Caco-2 (cell line): ENCODE measurements at regions not wholly inside any gene's neighbourhood (a gene's known extent, or its start where the extent isn't known, plus 50 kb on each side); places are given as distances from the start of the nearest gene placed in this dataset.

Experiments used
- BruUV-seq: library from RNA; stranded (reverse); fragments of 400-500 nt; replicated peaks from 2 replicates; lab custom pipeline; 2021; lab: Mats Ljungman, UMichigan
- CTCF ChIA-PET: fragments of 300-600 bp; sonication (Branson Sonifier 250); formaldehyde crosslinking; loops from one replicate; lab custom pipeline; 2022; ENCODE audit warnings: antibody characterized with exemption; lab: Charles Lee
- POLR2A ChIA-PET: fragments of 300-600 bp; sonication (Branson Sonifier 250); formaldehyde crosslinking; loops from one replicate; lab custom pipeline; 2022; ENCODE audit warnings: antibody characterized with exemption; lab: Charles Lee
- DNase-seq, 2 experiments: peaks; one replicate each; pipeline versions ENCODE4 v3.0.0 to v3.0.0-alpha.2; 2020 to 2022
- H3K27me3 ChIP-seq: replicated peaks from 2 replicates; pipeline ENCODE4 v1.6.0; 2011; ENCODE audit warnings: low read length; ENCODE audit not compliant: control insufficient read depth, insufficient read depth
- H3K36me3 ChIP-seq: 2 replicates; pipeline ENCODE4 v1.5.1; 2011; ENCODE audit warnings: low read length; ENCODE audit not compliant: control insufficient read depth, insufficient read depth
- H3K4me1 ChIP-seq: fragments of 250-450 bp; sonication (Bioruptor Pico); 2 replicates; pipeline ENCODE4 v1.5.1; 2020; ENCODE audit warnings: mild to moderate bottlenecking
- H3K4me3 ChIP-seq: 2 replicates; pipeline ENCODE4 v1.5.1; 2011; ENCODE audit warnings: low read depth, mild to moderate bottlenecking, control low read depth, low read length
- H3K9me3 ChIP-seq: fragments of 250-450 bp; sonication (Bioruptor Pico); 2 replicates; pipeline ENCODE4 v1.5.1; 2020; ENCODE audit warnings: mild to moderate bottlenecking, moderate library complexity
- H3K27ac Mint-ChIP-seq: one replicate; pipeline ENCODE4 v1.8.0; 2022; ENCODE audit warnings: mixed read lengths; ENCODE audit not compliant: unreplicated experiment
- H3K27me3 Mint-ChIP-seq: one replicate; pipeline ENCODE4 v1.8.0; 2022; ENCODE audit warnings: mixed read lengths; ENCODE audit not compliant: insufficient read depth, unreplicated experiment
- H3K36me3 Mint-ChIP-seq: one replicate; pipeline ENCODE4 v1.8.0; 2022; ENCODE audit warnings: mild to moderate bottlenecking, mixed read lengths; ENCODE audit not compliant: insufficient read depth, unreplicated experiment
- H3K4me1 Mint-ChIP-seq: one replicate; pipeline ENCODE4 v1.8.0; 2022; ENCODE audit warnings: low read depth, mixed read lengths; ENCODE audit not compliant: unreplicated experiment
- H3K4me3 Mint-ChIP-seq: one replicate; pipeline ENCODE4 v1.8.0; 2022; ENCODE audit warnings: mild to moderate bottlenecking, moderate library complexity, mixed read lengths; ENCODE audit not compliant: unreplicated experiment
- H3K9me3 Mint-ChIP-seq: one replicate; pipeline ENCODE4 v1.8.0; 2022; ENCODE audit warnings: mixed read lengths; ENCODE audit not compliant: unreplicated experiment
- CTCF ChIP-seq, 2 experiments: fragments of 200-600 bp in 1 of 2; IDR thresholded peaks; 1 replicate in 1 of 2; 2 replicates in 1 of 2; pipeline versions ENCODE4 v1.5.1 to v1.8.0; 2011 to 2022; ENCODE audit warnings: antibody characterized with exemption in 1 of 2, control low read depth in 1 of 2, inconsistent platforms in 1 of 2, low read depth in 1 of 2, low read length in 1 of 2, mild to moderate bottlenecking in 1 of 2, moderate library complexity in 1 of 2; ENCODE audit not compliant: insufficient read depth in 1 of 2, severe bottlenecking in 1 of 2, unreplicated experiment in 1 of 2
- intact Hi-C: fragments of 100-400 bp; cut with micrococcal nuclease; formaldehyde crosslinking; loops from one replicate; pipeline ENCODE4 v1.10.0; 2022; ENCODE audit not compliant: unreplicated experiment

- intact Hi-C loops: no loop called here
- no peaks in the 10 kb centered on the region for H3K36me3 ChIP-seq
- DNase-seq: no peak
- H3K27ac Mint-ChIP-seq: no peak overlapping the region
- H3K4me1 Mint-ChIP-seq: no peaks in the 10 kb centered on the region
- no peak overlapping the region for H3K4me3 ChIP-seq
- H3K9me3 ChIP-seq: no peaks in the 10 kb centered on the region
- CTCF ChIA-PET: no interaction called here
- POLR2A ChIA-PET: no interaction called here
- H3K4me1 ChIP-seq: no peaks in the 10 kb centered on the region
- TF ChIP-seq CTCF (IDR thresholded peaks at IDR 0.05; ENCODE audit: insufficient read depth in 1 of 2, low read depth in 1 of 2, low read length in 1 of 2, severe bottlenecking in 1 of 2, unreplicated experiment in 1 of 2): no peak
- no peaks in the 10 kb centered on the region for H3K9me3 Mint-ChIP-seq
- no peak overlapping the region for H3K4me3 Mint-ChIP-seq
- H3K36me3 Mint-ChIP-seq: no peaks in the 10 kb centered on the region
- no peaks in the 10 kb centered on the region for H3K27me3 Mint-ChIP-seq
- no TSS peak for BruUV-seq
- H3K27me3 ChIP-seq: no peaks in the 10 kb centered on the region
These were observed 300.6 kb upstream of the SALL3 start for GRCh38 chr18:78679031-78679430.

- BruUV-seq: no TSS peak
- Mint-ChIP-seq H3K36me3 (no peaks in the 10 kb centered on the region), H3K4me3 (no peak overlapping the region), H3K9me3 (no peaks in the 10 kb centered on the region), H3K4me1 (no peaks in the 10 kb centered on the region), H3K27ac (no peak overlapping the region), H3K27me3 (no peaks in the 10 kb centered on the region)
- CTCF ChIA-PET: no interaction called here
- H3K27me3 ChIP-seq: no peaks in the 10 kb centered on the region
- no peak overlapping the region for H3K4me3 ChIP-seq
- no peaks in the 10 kb centered on the region for H3K36me3 ChIP-seq
- no peaks in the 10 kb centered on the region for H3K9me3 ChIP-seq
- no peak for TF ChIP-seq CTCF (IDR thresholded peaks at IDR 0.05; ENCODE audit: insufficient read depth in 1 of 2, low read depth in 1 of 2, low read length in 1 of 2, severe bottlenecking in 1 of 2, unreplicated experiment in 1 of 2)
- POLR2A ChIA-PET: no interaction called here
- no peak for DNase-seq
- H3K4me1 ChIP-seq: no peaks in the 10 kb centered on the region
- intact Hi-C loops: no loop called here
These were observed 299.9 kb upstream of the SALL3 start for GRCh38 chr18:78679613-78680260.

DNA sequence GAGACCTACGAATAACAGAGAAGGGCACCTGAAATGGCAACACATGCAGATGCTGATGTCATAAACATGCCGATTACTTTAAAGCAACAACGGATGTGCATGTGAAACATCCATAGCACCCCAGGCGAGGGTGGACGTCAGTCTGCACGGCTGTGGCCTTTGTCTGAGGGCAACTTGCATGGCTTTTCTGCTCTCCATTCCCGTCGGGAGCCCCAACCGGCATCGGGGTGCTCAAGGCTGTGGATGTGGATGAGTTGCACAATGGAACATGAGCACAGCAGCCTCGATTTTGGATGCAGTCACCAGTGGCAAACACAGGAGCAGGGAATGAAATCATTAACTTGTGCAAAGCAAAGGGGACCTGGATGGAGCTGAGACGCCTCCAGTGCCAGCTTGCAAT lies 298.2 kb upstream of the SALL3 start:
- no peak overlapping the region for H3K4me3 ChIP-seq
- no peaks in the 10 kb centered on the region for H3K36me3 ChIP-seq
- no peak overlapping the region for H3K4me3 Mint-ChIP-seq
- no peaks in the 10 kb centered on the region for H3K36me3 Mint-ChIP-seq
- H3K4me1 ChIP-seq: no peaks in the 10 kb centered on the region
- H3K4me1 Mint-ChIP-seq: no peaks in the 10 kb centered on the region
- no peaks in the 10 kb centered on the region for H3K27me3 ChIP-seq
- no peak for DNase-seq
- no peaks in the 10 kb centered on the region for H3K27me3 Mint-ChIP-seq
- intact Hi-C loops: no loop called here
- no peak for TF ChIP-seq CTCF (IDR thresholded peaks at IDR 0.05; ENCODE audit: insufficient read depth in 1 of 2, low read depth in 1 of 2, low read length in 1 of 2, severe bottlenecking in 1 of 2, unreplicated experiment in 1 of 2)
- no peak overlapping the region for H3K27ac Mint-ChIP-seq
- no TSS peak for BruUV-seq
- no peaks in the 10 kb centered on the region for H3K9me3 ChIP-seq
- H3K9me3 Mint-ChIP-seq: no peaks in the 10 kb centered on the region
- ChIA-PET CTCF (no interaction called here), POLR2A (no interaction called here)
